Upper lobe of left lung (tissue), 4 donors: ENCODE measurements at regions not wholly inside any gene's neighbourhood (a gene's known extent, or its start where the extent isn't known, plus 50 kb on each side); places are given as distances from the start of the nearest gene placed in this dataset.

Source experiments
- CTCF ChIP-seq, 6 experiments: fragments of 450-650 bp in 4 of 6; fragments of 200-600 bp in 2 of 6; sonication (generic) in 2 of 6; IDR thresholded peaks; one replicate each; pipeline ENCODE4 v1.5.1; 2016 to 2019; ENCODE audit warnings: antibody characterized with exemption in 6 of 6
- EP300 ChIP-seq, 4 donors: sonication (generic); formaldehyde crosslinking; IDR thresholded peaks; one replicate each; pipeline ENCODE4 v1.5.1; 2017; ENCODE audit warnings: antibody characterized with exemption in 4 of 4, control low read depth in 2 of 4
- POLR2A ChIP-seq, 4 donors: fragments of 450-650 bp; IDR thresholded peaks; one replicate each; pipeline ENCODE4 v1.5.1; 2016 to 2017; ENCODE audit warnings: antibody characterized with exemption in 4 of 4, mild to moderate bottlenecking in 2 of 4
- POLR2AphosphoS5 ChIP-seq, 2 donors: sonication (generic); formaldehyde crosslinking; IDR thresholded peaks; one replicate each; pipeline ENCODE4 v1.5.1; 2017; ENCODE audit warnings: antibody characterized with exemption in 2 of 2

GRCh38 chr5:67334373-67334772, 137.8 kb upstream of the CD180 start:
- TF ChIP-seq CTCF (IDR thresholded peaks at IDR 0.05) (no peak), POLR2AphosphoS5 (IDR thresholded peaks at IDR 0.05) (no peak), EP300 (IDR thresholded peaks at IDR 0.05) (no peak), POLR2A (IDR thresholded peaks at IDR 0.05) (no peak)
